WTC11 (cell line): ENCODE measurements at regions not wholly inside any gene's neighbourhood (a gene's known extent, or its start where the extent isn't known, plus 50 kb on each side); places are given as distances from the start of the nearest gene placed in this dataset.
"Not testable (repeated sequence)": the region's sequence is repeated elsewhere in the genome, so short reads cannot be mapped to it uniquely, and the experiment has no call there.

Experiments
- ATAC-seq: fragments of 200-7000 bp; cut with Tn5 transposase; 2 replicates; pipeline ENCODE4 v1.10.0; 2021; ENCODE audit warnings: mild to moderate bottlenecking, moderate library complexity
- CTCF ChIA-PET: fragments of 300-600 bp; sonication (Branson Sonifier 250); formaldehyde crosslinking; loops from one replicate; lab custom pipeline; 2021; ENCODE audit warnings: antibody characterized with exemption; lab: Charles Lee
- POLR2A ChIA-PET: fragments of 350-600 bp; sonication (Branson Sonifier 250); formaldehyde crosslinking; loops from one replicate; lab custom pipeline; 2021; ENCODE audit warnings: antibody characterized with exemption; lab: Charles Lee
- DNase-seq: peaks from one replicate; pipeline ENCODE4 v3.0.0; 2021; ENCODE audit warnings: low spot score
- H3K27ac Mint-ChIP-seq: 2 replicates; pipeline ENCODE4 v1.8.0; 2021; ENCODE audit warnings: mixed read lengths
- H3K27me3 Mint-ChIP-seq: 2 replicates; pipeline ENCODE4 v1.8.0; 2021; ENCODE audit warnings: low read depth, mild to moderate bottlenecking, moderate library complexity, mixed read lengths
- H3K36me3 Mint-ChIP-seq: 2 replicates; pipeline ENCODE4 v1.8.0; 2021; ENCODE audit warnings: mixed read lengths
- H3K4me1 Mint-ChIP-seq: 2 replicates; pipeline ENCODE4 v1.8.0; 2022; ENCODE audit warnings: mixed read lengths
- H3K4me3 Mint-ChIP-seq: 2 replicates; pipeline ENCODE4 v1.8.0; 2021; ENCODE audit warnings: mild to moderate bottlenecking, moderate library complexity, mixed read lengths
- H3K9me3 Mint-ChIP-seq: 2 replicates; pipeline ENCODE4 v1.8.0; 2021; ENCODE audit warnings: mixed read lengths
- GABPB1 ChIP-seq: sonication (generic); formaldehyde crosslinking; IDR thresholded peaks from 2 replicates; pipeline ENCODE4 v1.8.1; 2023; ENCODE audit warnings: mild to moderate bottlenecking, missing genetic modification reagents

- H3K36me3 Mint-ChIP-seq, CTCF ChIA-PET, DNase-seq, H3K27ac Mint-ChIP-seq, H3K4me3 Mint-ChIP-seq, ATAC-seq, POLR2A ChIA-PET, H3K4me1 Mint-ChIP-seq, H3K27me3 Mint-ChIP-seq: not testable (repeated sequence)
- H3K9me3 Mint-ChIP-seq, result peaks cover 19% of the 10 kb centered on the region
Measured at GRCh38 chr9:61523897-61524620, 334.2 kb downstream of the SPATA31A7 start.

DNA sequence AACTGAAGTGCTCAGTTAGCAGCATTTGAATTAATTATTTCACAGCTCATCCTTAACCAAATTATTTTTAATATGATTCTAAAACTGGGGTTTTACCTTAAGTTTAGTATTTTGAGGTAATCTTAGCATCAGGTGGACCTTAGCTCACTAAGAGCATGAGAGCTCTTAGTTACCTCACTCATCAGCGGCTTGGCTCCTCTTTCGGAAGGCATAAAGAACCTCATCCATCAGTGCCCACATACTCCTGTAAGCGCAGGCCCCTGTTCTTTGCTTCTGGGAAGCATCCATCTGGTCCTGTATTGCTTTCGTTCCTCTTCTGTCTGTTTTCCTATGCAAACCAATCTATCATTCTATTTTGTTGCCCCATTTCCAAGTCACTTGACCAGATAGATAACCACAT lies 335.8 kb downstream of the SPATA31A7 start:
- H3K27ac Mint-ChIP-seq, H3K27me3 Mint-ChIP-seq, DNase-seq, H3K4me1 Mint-ChIP-seq, H3K36me3 Mint-ChIP-seq, POLR2A ChIA-PET, ATAC-seq, CTCF ChIA-PET, H3K4me3 Mint-ChIP-seq: not testable (repeated sequence)
- peaks cover 16% of the 10 kb centered on the region for H3K9me3 Mint-ChIP-seq

DNA sequence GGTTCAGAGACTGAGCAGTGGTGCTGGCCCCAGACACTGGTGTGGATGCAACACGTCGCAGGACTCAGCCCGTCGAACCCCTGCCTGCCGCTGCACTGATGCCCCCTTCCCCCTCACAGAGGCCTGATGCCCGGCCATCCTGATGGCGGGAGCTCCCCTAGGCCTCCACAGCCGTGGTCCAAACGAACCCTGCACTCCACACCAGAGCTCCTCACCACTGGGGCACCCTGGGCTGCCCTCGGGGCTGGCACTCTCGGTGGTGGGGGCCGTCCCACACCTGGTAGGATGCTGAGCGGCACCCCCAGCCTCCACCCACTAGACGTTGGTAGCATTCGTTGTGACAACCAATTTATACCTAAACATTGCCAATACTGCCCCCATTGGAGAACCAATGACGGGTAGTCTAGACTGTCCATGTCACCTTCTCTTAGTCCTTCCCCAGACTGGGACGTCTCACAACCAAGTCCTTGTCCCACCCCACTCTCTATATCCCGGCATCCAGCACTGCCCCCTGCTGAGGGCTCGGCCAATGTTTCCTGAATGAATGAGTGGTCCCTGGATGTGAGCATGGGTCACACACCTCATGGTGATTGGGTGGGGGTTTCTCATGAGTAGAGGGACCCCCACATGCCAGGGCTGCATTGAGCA lies 360.4 kb downstream of the SPATA31A7 start:
- POLR2A ChIA-PET, H3K27me3 Mint-ChIP-seq, H3K27ac Mint-ChIP-seq, H3K4me1 Mint-ChIP-seq, H3K4me3 Mint-ChIP-seq, H3K36me3 Mint-ChIP-seq, CTCF ChIA-PET, ATAC-seq, DNase-seq, H3K9me3 Mint-ChIP-seq: not testable (repeated sequence)

GRCh38 chr9:61571403-61572127 lies 381.7 kb downstream of the SPATA31A7 start:
- DNase-seq, POLR2A ChIA-PET, H3K4me3 Mint-ChIP-seq, H3K9me3 Mint-ChIP-seq, ATAC-seq, H3K27me3 Mint-ChIP-seq, H3K27ac Mint-ChIP-seq, H3K36me3 Mint-ChIP-seq, H3K4me1 Mint-ChIP-seq, CTCF ChIA-PET: not testable (repeated sequence)
- peak; percentile 55 for TF ChIP-seq GABPB1 (CRISPR knock-in tag)

GRCh38 chr9:61572364-61572763 lies 382.5 kb downstream of the SPATA31A7 start:
- POLR2A ChIA-PET, H3K4me3 Mint-ChIP-seq, DNase-seq, H3K27ac Mint-ChIP-seq, H3K9me3 Mint-ChIP-seq, H3K36me3 Mint-ChIP-seq, H3K4me1 Mint-ChIP-seq, ATAC-seq, CTCF ChIA-PET, H3K27me3 Mint-ChIP-seq: not testable (repeated sequence)

GRCh38 chr9:61573432-61573831 lies 383.6 kb downstream of the SPATA31A7 start:
- POLR2A ChIA-PET, result not testable (repeated sequence)

More at GRCh38 chr9:61573432-61573831, 383.6 kb downstream of the SPATA31A7 start:
- H3K4me3 Mint-ChIP-seq, H3K27me3 Mint-ChIP-seq, ATAC-seq, H3K36me3 Mint-ChIP-seq, CTCF ChIA-PET, H3K9me3 Mint-ChIP-seq, DNase-seq, H3K27ac Mint-ChIP-seq, H3K4me1 Mint-ChIP-seq: not testable (repeated sequence)
